ENCODE measurements at regions not wholly inside any gene's neighbourhood (a gene's known extent, or its start where the extent isn't known, plus 50 kb on each side); places are given as distances from the start of the nearest gene placed in this dataset.

DNA sequence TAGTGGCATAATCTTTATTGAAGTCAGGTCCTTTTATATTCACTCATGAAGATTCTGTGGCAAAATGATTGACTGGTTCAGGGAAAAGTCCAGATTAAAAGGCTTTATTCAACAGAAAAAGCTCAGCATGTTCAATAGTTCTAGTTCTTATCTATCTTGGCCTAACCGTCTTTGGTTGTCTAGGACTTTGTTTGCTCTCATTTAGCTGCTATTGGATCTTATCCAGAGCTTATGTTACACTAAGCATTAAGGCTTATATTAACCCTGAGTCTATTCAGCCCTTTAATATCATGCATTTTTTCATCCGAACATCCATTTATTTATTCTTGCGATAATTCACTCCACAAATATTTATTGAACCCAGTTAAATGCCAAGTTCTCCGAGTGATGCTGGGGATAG lies 601.0 kb upstream of the SGO1 start:
- intact Hi-C loops (cut with micrococcal nuclease), result no loop called here
- H3K4me3 ChIP-seq (replicated peaks in 1 of 2; ENCODE audit: low read depth in 1 of 2, low read length in 2 of 2), result no peak overlapping the region
- TF ChIP-seq MAX (IDR thresholded peaks at IDR 0.05) (no peak), ZNF274 (IDR thresholded peaks at IDR 0.05; ENCODE audit: low read depth, low read length) (no peak), RAD21 (IDR thresholded peaks at IDR 0.05; ENCODE audit: low read depth) (no peak), CEBPB (IDR thresholded peaks at IDR 0.05; ENCODE audit: low read depth) (no peak), ELF1 (IDR thresholded peaks at IDR 0.05; ENCODE audit: borderline replicate concordance, low read depth) (no peak), JUND (IDR thresholded peaks at IDR 0.05) (no peak), CTCF (IDR thresholded peaks at IDR 0.05 in 2 of 3, conservative IDR thresholded peaks at IDR 0.05 in 1 of 3; ENCODE audit: borderline replicate concordance in 1 of 3, insufficient read depth in 1 of 3, low read depth in 2 of 3, low read length in 2 of 3) (no peak), SIN3A (IDR thresholded peaks at IDR 0.05; ENCODE audit: low read depth) (no peak), EZH2 (IDR thresholded peaks at IDR 0.05) (no peak), FOSL1 (IDR thresholded peaks at IDR 0.05; ENCODE audit: low read depth) (no peak), CBX3 (IDR thresholded peaks at IDR 0.05; ENCODE audit: low read depth) (no peak), SRF (IDR thresholded peaks at IDR 0.05; ENCODE audit: low read depth) (no peak), EGR1 (IDR thresholded peaks at IDR 0.05; ENCODE audit: low read depth) (no peak), TCF7L2 (IDR thresholded peaks at IDR 0.05; ENCODE audit: borderline replicate concordance, extremely low read depth, insufficient read depth, insufficient read length) (no peak), POLR2AphosphoS5 (IDR thresholded peaks at IDR 0.05; ENCODE audit: low read depth, low read length) (no peak), EZH2phosphoT487 (IDR thresholded peaks at IDR 0.05; ENCODE audit: borderline replicate concordance) (no peak), SP1 (IDR thresholded peaks at IDR 0.05; ENCODE audit: low read depth) (no peak), ZBTB33 (IDR thresholded peaks at IDR 0.05; ENCODE audit: extremely low read depth, insufficient replicate concordance, low read length) (no peak)
- H3K79me2 ChIP-seq (ENCODE audit: insufficient read depth, low read length), result no peaks in the 10 kb centered on the region
- BruUV-seq (replicated peaks), result no TSS peak
- no peak for DNase-seq (ENCODE audit: low read depth, low spot score)
- no peak overlapping the region for H3K4me2 ChIP-seq (ENCODE audit: low read length)
- no peak overlapping the region for H3K9ac ChIP-seq (ENCODE audit: low read length)
- H2AFZ ChIP-seq (ENCODE audit: low read depth, low read length, poor library complexity, severe bottlenecking), result no peak overlapping the region
- H4K20me1 ChIP-seq (ENCODE audit: insufficient read depth), result no peaks in the 10 kb centered on the region
- H3K27ac ChIP-seq (ENCODE audit: low read depth, low read length), result no peak overlapping the region
- ChIA-PET RAD21 (ENCODE audit: low non-redundant PET in 1 of 2, low total read pairs in 2 of 2, uncharacterized antibody in 2 of 2, unreplicated experiment in 2 of 2) (no interaction called here), CTCF (no interaction called here), POLR2A (no interaction called here)
- peaks cover 6 to 18% of the 10 kb centered on the region in 2 experiments; a peak in 2 of 4 replicates for H3K9me3 ChIP-seq (ENCODE audit: control insufficient read depth in 1 of 2, insufficient read depth in 1 of 2, low read depth in 1 of 2, low read length in 2 of 2)
- H3K4me1 ChIP-seq (ENCODE audit: control insufficient read depth in 1 of 2, insufficient read depth in 2 of 2, low read length in 2 of 2), result no peaks in the 10 kb centered on the region
- H3K36me3 ChIP-seq (ENCODE audit: control insufficient read depth in 1 of 2, insufficient read depth in 2 of 2, low read length in 2 of 2), result no peaks in the 10 kb centered on the region
- H3K9me2 ChIP-seq (ENCODE audit: insufficient read depth), result no peaks in the 10 kb centered on the region
- ATAC-seq, result no peak
- no peaks in the 10 kb centered on the region for H3K27me3 ChIP-seq (ENCODE audit: insufficient read depth, low read length)

Measured in HCT116 (cell line).